ENCODE measurements at regions not wholly inside any gene's neighbourhood (a gene's known extent, or its start where the extent isn't known, plus 50 kb on each side); places are given as distances from the start of the nearest gene placed in this dataset.

DNA sequence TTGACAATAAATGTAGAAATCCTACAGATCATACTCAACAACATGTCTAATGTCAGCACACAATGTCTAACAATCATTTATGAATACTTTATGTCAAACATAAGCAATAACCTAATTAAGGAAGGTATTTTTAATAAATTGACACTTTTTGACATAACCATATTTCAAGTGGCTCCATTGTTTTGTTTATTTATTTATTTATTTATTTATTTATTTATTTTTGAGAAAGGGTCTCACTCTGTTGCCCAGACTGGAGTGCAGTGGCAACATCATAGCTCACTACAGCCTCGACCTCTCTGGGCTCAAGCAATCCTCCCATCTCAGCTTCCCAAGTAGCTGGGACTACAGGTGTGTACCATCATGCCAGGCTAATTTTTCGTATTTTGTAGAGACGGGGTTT, 267.6 kb upstream of the BTG1 start (continued):
- TF ChIP-seq ZBTB33 (IDR thresholded peaks at IDR 0.05; ENCODE audit: borderline replicate concordance, low read depth): no peak
- no peak for TF ChIP-seq TAF1 (IDR thresholded peaks at IDR 0.05; ENCODE audit: borderline replicate concordance, low read depth, low read length)
- no peak for TF ChIP-seq JUND (IDR thresholded peaks at IDR 0.05)
- TF ChIP-seq RCOR1 (IDR thresholded peaks at IDR 0.05; ENCODE audit: low read length): no peak
- TF ChIP-seq MEF2A (IDR thresholded peaks at IDR 0.05; ENCODE audit: borderline replicate concordance, low read depth): no peak
- no peak for TF ChIP-seq YY1 (IDR thresholded peaks at IDR 0.05; ENCODE audit: low read depth)
- no peak for TF ChIP-seq RFX5 (IDR thresholded peaks at IDR 0.05; ENCODE audit: low read length)

DNA sequence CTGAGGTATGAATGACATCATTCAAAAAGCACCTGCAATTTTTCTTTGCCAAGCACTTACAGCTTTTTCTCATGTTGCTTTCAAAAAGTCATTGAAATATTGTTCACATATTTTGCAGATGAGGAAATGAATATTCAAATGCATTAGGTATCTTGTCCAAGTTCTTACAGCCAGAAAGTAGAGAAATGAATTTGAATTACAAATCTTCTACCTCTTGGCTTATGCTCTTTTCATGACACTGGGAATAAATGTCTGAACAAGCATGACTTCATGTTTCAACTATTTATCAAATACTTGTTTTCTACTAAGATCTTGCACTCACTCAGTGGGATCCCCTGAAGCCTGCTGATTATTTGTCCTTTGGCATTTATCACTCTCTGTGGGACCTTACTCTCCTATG, 267.2 kb upstream of the BTG1 start:
- Histone ChIP-seq H3K27ac (ENCODE audit: low read depth in 2 of 2, low read length in 1 of 2) (no peak overlapping the region), H3K79me2 (ENCODE audit: insufficient read depth) (no peaks in the 10 kb centered on the region), H3F3A (replicated peaks; ENCODE audit: insufficient read depth) (no peaks in the 10 kb centered on the region), H4K20me1 (ENCODE audit: insufficient read depth) (no peaks in the 10 kb centered on the region), H3K27me3 (ENCODE audit: insufficient read depth) (no peaks in the 10 kb centered on the region), H3K9ac (no peak overlapping the region), H3K4me1 (ENCODE audit: control insufficient read depth in 1 of 2, insufficient read depth in 2 of 2, low read depth in 1 of 2, low read length in 1 of 2) (peaks cover 0 to 9% of the 10 kb centered on the region in 2 experiments; a peak in 1 of 4 replicates), H3K4me3 (ENCODE audit: low read depth in 2 of 2, low read length in 1 of 2) (no peak overlapping the region), H3K4me2 (no peak overlapping the region), H3K36me3 (replicated peaks in 1 of 2; ENCODE audit: control insufficient read depth in 1 of 2, insufficient read depth in 2 of 2, low read length in 1 of 2) (no peaks in the 10 kb centered on the region), H3K9me3 (no peaks in the 10 kb centered on the region), H3K9me2 (no peaks in the 10 kb centered on the region), H2AFZ (ENCODE audit: low read depth) (no peak overlapping the region)
- CTCF ChIA-PET: no interaction called here
- no peak for DNase-seq
- POLR2A ChIA-PET: no interaction called here
- TF ChIP-seq FOXJ3 (CRISPR knock-in tag; IDR thresholded peaks at IDR 0.05) (no peak), ZBTB33 (IDR thresholded peaks at IDR 0.05; ENCODE audit: borderline replicate concordance, low read depth) (no peak), MXI1 (IDR thresholded peaks at IDR 0.05; ENCODE audit: low read depth, low read length) (no peak), MEF2A (IDR thresholded peaks at IDR 0.05; ENCODE audit: borderline replicate concordance, low read depth) (no peak), RCOR1 (IDR thresholded peaks at IDR 0.05; ENCODE audit: low read length) (no peak), IRF3 (IDR thresholded peaks at IDR 0.05; ENCODE audit: low read depth, low read length) (no peak), EP300 (IDR thresholded peaks at IDR 0.05; ENCODE audit: borderline replicate concordance in 1 of 2, low read depth in 1 of 2, low read length in 1 of 2) (no peak), JUND (IDR thresholded peaks at IDR 0.05) (no peak), CTCF (IDR thresholded peaks at IDR 0.05) (no peak), NFIC (IDR thresholded peaks at IDR 0.05; ENCODE audit: borderline replicate concordance) (no peak), USF1 (IDR thresholded peaks at IDR 0.05; ENCODE audit: borderline replicate concordance, low read depth) (no peak), GATA2 (CRISPR knock-in tag; IDR thresholded peaks at IDR 0.05) (no peak), POLR2AphosphoS5 (IDR thresholded peaks at IDR 0.05; ENCODE audit: low read depth, low read length) (no peak)
- TF ChIP-seq, protein P1, sequence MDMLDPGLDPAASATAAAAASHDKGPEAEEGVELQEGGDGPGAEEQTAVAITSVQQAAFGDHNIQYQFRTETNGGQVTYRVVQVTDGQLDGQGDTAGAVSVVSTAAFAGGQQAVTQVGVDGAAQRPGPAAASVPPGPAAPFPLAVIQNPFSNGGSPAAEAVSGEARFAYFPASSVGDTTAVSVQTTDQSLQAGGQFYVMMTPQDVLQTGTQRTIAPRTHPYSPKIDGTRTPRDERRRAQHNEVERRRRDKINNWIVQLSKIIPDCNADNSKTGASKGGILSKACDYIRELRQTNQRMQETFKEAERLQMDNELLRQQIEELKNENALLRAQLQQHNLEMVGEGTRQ (IDR thresholded peaks at IDR 0.05; ENCODE audit: borderline replicate concordance, low read depth, low read length): no peak
